ENCODE measurements at regions not wholly inside any gene's neighbourhood (a gene's known extent, or its start where the extent isn't known, plus 50 kb on each side); places are given as distances from the start of the nearest gene placed in this dataset.
"Not testable (repeated sequence)": the region's sequence is repeated elsewhere in the genome, so short reads cannot be mapped to it uniquely, and the experiment has no call there.

DNA sequence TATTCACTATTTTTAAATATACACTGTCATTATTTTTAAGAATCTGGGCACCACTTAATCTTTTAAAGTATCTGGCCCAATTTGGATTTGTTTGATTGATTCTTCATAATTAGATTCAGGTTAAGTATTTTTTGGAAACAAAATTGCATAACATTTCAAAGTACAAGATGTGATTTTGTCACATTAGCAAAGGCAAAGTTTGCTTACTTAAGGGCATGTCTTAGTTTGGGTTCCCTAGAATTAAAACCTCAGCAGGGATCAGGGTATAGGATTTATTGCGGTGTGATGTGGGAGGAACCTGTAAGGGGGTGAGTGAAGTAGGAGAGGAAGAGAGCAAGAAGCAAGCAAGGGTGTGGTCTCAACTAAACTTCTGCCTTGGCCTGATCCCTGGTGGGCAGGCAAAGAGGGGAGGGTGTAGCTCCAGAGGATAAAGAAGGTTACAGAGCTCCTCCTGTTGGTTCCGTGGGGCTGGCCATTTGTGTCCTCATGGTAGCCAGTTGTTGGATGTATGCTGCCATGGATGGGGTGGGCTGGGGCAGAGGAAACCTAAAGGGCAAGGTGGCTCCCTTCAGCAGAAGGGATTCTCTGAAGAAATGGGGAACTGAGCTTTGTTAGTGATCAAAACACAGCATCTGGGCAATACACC, 668.7 kb upstream of the SLC35B3 start:
- no peak for DNase-seq (ENCODE audit: low read depth)

DNA sequence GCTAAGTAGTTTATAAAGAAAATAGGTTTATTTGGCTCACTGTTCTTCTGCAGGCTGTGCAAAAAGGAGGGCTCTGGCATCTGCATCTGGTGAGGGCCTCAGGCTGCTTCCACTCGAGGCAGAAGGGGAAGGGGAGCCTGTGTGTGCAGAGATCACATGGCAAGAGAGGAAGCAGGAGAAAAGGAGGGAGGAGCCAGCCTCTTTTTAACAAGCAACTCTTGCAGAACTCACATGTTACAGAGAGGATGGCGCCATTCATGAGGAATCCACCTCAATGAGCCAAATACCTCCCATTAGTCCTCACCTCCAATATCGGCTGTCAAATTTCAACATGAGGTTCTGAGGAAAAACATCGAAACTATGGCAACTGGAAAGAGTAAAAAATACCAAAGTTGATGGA, 666.6 kb upstream of the SLC35B3 start:
- DNase-seq (ENCODE audit: low read depth): no peak

DNA sequence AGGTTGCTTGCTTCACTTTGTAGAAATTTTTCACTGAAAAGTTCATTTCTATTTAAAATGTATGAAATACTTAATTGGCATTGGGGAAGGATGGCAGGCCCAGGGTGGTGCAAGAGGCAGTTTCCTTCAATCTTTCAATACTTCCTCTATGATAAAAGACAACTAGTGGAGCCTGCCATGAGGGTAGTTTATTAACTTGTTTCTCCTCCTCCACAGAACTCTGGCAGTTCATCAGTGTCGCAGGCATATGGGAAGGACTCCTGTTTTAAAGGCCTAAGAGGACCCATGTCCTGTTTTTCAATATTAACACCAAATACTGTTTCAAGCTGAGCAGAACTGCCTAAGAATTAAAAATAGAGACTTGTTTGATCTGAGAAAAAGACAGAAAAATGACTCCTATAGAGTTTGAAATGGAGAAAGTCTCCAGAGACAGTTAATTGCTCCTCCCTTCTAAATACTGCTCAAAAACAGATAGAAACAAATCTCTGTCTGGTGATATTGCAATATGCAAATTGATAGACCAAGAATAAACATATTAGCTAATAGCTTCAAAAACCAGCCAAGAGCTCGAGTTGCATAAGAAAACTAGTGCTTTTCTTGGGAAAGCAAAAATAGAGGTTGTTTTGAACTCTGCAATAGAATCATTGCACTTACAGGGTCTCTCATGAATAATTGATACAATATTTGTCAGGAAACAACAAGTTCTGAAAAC, 665.7 kb upstream of the SLC35B3 start:
- DNase-seq (ENCODE audit: low read depth): no peak

DNA sequence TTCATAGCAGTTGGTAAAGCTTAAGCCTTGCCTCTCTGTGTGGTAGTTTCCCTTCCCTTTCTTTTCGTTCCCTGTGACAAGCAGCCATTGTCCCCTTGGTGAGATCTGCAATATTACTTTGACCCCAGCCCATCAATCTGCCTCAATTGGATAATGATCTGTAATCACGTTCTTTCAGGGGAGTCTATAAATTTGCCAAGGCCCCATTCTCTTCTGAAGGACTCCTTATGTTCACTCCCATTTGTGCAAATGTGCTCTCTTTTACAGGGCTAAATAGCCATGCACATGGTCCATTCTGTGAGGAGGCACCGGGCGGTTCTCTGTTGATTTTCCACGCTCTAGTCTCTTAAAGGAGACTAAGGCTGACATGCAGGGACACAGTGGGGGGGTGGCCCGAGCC, 660.4 kb upstream of the SLC35B3 start:
- DNase-seq (ENCODE audit: low read depth): no peak

DNA sequence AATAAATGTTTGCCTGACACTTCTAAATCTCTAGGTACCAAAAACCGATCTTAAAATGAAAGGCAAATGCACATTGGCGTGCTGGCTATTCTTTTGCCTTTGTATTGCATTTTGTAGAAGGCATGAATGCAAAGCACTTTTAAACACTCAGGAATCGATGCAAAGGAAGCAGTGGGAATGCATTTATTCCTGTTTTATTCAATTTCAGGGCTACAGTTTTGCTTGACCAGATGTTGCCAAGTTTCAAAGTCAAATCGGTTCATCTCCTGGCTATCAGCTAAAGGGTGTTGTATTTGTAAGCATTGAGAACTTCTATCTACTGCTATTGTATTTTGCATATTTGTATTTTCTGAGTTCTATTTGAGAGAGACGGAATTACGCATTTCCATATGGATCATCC, 659.8 kb upstream of the SLC35B3 start:
- no peak for DNase-seq (ENCODE audit: low read depth)

DNA sequence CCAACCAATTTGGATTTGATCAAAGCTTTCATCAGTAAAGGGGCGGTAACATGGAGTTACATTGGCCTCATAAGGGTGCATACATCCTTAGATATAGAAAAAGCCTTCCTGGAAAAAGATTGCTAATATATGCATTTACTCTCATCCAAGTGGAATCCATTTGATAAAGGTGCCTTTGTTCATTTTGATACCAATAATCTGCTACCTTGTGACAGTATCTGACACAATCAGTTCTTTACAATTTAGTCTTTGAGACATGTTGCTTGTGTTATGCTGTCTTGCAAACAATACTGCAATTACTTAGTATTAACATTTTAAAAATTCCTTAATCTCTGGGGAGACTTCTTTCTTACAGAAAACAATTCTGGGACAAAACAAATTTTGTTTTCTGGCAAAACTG, 654.4 kb upstream of the SLC35B3 start:
- no peak for DNase-seq (ENCODE audit: low read depth)

DNA sequence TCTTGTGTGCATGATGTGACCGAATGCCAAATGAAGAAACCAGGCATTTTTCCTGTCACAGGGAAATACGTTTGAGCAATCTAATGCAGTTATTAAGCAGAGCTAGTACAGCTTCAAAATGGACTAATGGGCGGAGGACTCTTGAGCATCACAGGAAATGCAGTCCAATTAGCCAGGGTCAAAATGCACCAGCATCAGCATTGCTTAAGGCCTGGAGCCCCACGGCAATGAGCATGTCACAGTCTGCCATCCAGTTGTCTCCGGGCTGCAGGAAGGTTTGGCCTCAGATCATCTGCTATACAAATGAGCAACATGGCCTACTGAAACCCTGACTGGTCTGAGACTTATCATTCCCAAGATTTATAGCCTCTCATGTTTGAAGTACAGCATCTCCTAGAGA, 652.1 kb upstream of the SLC35B3 start:
- DNase-seq (ENCODE audit: low read depth): no peak

DNA sequence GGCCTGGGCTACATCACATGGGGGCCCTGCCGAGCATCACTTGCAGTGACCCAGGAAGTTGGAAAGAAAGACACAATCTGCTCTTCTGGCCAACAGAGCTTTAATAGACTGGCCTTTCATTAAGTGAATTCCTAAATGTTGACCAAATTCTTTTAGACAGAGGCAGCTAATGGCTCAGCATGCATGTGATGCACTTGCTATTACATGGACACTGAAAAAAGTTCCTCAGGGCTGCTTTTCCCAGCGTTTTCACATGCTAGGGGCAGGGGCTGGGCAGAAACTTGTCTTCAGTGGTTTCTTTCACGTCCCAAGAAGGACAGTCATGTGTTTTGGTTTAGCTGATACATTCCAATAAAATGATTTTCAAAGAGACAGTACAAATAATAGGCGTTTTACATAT, 651.0 kb upstream of the SLC35B3 start:
- no peak for DNase-seq (ENCODE audit: low read depth)

DNA sequence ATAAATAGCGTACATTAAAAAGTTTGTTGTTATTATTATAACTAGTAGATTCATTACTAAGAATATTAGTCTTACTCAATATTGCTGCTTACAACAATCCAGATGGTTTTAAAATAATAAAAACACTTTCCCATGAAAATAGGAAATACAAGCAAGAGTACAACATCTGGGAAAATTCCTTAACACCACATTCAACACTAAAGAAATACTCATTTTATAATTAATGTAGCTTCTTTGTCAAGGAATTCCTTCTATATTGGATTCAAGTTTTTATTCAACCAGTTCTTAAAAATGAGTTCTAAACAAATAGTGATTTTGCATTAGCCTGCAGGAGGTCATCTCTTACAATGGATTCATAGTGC, 650.3 kb upstream of the SLC35B3 start:
- DNase-seq (ENCODE audit: low read depth): no peak

DNA sequence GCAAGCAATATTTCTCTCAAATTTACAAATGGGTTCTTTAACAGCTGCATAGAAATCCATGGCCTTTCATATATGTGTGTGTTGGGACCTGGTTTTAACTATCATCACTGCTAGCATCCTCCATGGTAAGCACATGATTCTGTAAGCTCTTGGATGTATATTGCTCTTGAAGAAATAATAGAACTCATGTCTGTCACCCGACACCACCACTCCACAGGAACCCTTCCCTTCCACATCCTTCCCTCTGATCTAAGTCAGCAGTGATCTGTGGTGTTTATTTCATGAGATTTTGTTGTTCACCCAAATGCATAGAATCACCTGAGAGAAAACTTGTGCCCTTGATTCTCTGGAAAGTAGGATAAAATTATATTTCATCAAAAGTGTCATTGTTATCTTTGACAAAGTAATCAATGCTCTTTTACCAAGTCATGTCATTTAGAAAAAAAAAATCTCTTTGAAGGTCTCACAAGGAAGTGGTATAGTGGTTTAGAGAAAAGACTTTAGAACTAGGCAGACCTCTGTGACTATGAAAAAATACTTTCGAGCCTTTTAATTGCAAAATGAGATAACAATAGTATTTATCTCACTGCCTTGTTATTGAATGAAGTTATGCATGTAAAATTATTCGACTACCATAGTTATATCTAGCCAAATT, 649.8 kb upstream of the SLC35B3 start:
- no peak for DNase-seq (ENCODE audit: low read depth)

DNA sequence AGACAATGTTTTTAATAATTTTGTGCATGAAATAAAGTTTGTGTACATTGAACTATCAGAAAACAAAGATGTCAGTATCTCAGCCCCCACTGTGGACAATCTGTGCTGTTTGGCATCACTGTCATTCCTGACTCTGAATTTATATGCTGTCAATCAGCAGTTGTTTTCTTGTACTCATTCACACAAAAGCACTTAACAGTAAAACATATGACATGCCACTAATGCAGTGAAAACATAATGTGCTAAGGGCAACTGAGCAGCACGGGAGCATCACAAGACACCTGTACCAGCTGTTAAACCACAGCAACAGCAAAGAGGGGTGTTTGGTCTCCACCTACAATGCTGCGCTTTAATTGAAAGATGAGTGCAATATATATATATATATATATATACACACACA, 647.8 kb upstream of the SLC35B3 start:
- no peak for DNase-seq (ENCODE audit: low read depth)

DNA sequence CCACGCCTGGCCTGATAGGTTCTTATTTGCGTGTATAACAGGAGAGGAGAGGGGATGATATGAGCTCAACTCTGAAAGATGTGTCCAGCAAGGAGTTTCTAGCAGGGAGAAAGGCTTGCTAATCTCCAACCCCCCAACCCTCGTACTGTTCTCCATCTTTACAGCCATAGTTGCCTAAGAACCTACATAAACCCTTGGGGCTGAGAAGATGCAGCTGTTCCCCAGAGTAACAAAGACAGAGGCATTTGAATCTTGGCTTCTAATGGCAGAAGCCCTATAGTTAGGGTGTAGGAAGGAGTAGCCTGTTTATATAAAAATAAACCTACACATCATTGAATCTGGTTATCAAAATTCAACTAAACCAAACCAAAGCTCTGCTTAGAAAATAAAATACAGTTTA, 631.4 kb upstream of the SLC35B3 start:
- no peak for DNase-seq (ENCODE audit: low read depth)

DNA sequence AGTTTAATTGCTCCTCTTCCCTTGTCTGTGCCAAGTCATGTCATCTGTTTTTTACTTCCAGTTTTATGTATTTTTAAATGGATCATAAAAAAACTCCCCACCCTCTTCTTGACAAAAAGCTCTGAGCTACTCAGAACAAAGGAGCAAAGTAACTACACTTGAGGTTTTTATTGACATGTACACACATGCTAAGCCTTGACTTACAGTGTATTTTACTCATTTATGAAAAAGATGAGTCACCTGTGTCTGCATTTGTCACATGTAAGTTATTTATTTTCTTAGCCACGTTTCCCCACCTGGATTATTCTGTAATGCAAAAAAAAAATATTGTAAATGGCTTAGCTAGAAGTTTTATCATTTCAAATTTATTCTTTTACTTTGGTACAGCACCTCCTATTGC, 628.8 kb upstream of the SLC35B3 start:
- DNase-seq (ENCODE audit: low read depth): no peak

DNA sequence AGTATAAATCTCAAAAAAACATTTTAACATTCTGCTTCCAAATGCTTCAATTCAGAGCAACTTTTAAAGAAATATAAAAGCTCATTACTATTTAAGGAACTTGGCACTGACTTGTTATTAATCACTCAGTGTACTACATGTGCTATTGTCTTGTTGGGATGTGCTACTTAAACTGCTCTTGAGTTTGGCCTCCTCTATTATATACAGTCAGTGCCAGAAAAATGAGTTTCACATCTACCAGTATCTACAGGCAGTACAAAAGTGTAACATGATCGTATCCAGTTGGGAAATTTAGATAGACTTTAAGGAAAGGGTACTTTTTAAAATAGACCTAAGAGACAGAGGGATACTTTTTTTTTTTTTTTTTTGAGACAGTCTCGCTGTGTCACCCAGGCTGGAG, 627.3 kb upstream of the SLC35B3 start:
- no peak for DNase-seq (ENCODE audit: low read depth)

DNA sequence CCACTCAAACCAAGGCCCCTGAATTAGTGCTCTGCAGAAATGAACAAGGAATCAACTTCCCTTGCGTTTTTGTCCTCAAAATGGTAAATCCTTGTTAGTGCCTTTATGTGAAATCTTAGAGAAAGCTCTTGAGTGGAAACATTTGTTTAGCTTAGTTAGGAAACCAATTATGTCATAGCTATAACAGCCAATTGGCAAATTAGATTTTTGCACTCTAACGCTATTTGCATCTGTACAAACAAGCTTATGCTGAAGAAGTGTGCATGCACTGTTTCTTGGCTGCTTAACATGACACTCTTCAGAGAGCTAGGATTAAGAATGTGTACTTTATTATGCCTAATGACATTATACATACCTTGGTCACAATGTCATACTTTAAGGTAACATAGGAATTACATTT, 622.6 kb upstream of the SLC35B3 start:
- DNase-seq (ENCODE audit: low read depth): no peak

DNA sequence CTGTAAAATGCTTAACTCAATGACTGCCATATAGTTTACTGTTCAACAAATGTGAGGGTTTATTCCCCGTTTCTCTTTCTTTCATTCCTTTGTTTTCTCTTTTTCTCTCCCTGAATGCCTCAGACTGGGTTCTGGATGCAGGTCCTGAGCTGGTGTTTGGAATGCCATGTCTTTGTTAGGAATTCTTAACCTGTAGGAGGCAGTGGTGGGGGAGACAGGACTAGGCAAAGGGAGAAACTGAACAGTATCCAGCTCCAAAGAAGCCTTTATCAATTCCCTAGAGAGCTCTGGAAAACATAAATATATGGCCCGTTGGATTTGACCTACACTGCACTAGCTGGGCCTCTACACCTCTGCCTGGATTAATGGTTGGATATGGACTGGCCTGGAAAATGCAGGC, 621.2 kb upstream of the SLC35B3 start:
- DNase-seq (ENCODE audit: low read depth): no peak

DNA sequence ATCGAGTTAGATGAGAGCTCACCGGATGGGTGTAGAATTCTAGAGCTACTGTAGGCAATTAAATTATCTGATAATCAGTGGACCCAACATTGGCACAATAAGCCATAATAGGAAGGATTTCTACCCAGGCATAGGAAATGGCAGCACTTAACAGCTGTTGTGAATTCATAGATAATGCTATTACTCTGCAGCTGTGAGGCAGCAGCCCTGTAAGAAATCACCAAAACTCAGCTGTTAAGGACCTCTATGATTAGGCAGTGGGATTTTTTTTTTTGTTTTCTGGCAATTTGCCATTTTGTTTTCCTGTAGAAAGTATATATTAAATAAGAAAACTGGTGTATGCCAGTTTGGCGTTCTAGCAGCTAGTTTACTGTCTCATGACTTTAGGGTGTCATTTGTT, 609.1 kb upstream of the SLC35B3 start:
- no peak for DNase-seq (ENCODE audit: low read depth)

DNA sequence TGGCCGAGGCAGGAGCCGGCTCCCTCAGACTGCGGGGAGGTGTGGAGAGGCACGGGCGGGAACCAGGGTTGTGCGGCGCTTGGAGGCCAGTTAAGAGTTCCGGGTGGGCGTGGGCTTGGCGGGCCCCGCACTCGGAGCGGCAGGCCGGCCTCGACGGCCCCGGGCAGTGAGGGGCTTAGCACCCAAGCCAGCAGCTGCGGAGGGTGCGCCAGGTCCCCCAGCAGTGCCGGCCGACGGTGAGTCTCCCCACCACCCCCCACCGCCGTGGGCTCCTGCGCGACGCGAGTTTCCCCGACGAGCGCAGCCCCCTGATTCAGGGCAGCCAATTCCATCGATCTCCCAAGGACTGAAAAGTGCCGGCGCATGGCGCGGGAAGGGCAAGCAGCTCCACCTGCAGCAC, 605.4 kb upstream of the SLC35B3 start:
- DNase-seq (ENCODE audit: low read depth): no peak

DNA sequence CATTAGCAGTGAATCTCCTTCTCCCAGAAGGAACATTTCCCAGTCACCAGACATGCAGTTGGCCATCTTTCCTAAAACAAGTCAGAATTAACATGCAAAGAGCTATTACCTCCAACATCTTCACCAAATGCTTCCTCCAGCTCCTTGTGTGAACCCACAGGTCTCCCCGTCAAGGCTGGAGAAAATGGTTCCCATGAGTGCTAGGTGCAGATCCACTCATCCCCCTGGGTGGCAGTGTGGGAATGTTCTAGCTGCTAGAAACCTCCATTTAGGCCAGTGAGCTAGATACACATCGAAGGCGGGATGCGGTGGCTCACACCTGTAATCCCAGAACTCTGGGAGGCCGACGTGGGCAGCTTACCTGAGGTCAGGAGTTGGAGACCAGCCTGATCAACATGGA, 603.9 kb upstream of the SLC35B3 start:
- DNase-seq (ENCODE audit: low read depth): no peak

DNA sequence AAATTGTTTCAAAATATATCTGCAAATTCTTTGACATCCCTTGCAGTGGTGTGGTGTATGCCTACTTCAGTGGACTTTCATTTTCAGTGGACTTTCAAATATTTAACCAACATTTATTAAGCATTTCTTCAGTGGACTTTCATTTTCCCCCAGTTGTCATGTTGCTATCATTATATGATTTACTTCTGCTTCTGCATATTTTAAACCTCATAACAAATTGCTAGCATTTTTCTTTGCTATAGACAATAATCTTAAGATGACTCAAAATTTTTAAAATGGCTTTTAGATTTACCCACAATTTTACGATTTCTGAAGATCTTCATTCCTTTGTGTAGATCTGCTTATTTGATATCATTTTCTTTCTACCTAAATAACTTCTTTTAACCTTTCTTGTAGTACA, 592.7 kb upstream of the SLC35B3 start:
- DNase-seq (ENCODE audit: low read depth): no peak

DNA sequence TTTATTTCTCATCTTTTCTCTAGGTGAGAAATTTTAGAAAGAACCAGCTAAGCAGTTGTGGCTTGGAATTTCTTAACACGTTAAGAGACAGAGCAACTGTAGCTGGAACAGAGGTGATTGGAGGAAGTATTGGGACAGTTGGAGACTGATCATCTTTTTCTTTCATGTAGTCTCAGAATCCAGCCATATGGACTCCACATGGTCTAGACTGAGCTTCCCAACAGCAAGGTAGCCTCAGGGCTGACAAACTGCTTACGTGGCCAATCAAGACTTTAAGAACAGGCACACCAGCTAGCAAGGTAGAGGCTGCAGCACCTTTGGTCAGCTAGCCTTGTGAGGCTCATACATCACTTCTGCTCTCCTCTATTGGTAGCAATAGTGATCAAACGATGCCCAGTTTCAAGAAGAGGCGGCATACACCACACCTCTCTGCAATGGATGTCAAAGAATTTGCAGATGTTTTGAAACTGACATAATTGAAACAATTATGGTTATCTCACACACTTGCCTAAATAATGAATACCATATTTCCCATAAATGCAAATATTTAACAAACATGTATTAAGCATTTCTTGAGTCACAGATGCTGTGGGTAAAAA, 590.5 kb upstream of the SLC35B3 start:
- no peak for DNase-seq (ENCODE audit: low read depth)

DNA sequence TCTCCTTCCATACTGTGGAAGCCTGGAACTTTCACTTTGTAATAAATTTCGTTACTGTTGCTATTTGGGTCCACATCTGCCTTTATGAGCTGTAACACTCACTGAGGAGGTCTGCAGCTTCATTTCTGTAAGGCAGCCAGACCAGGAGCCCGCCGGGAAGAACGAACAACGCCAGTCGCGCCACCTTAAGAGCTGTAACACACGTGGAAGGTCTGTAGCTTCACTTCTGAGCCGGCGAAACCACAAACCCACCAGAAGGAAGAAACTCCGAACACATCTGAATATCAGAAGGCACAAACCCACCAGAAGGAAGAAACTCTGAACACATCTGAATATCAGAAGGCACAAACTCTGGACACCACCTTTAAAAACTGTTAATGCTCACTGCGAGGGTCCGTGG, 589.9 kb upstream of the SLC35B3 start:
- DNase-seq (ENCODE audit: low read depth): no peak

DNA sequence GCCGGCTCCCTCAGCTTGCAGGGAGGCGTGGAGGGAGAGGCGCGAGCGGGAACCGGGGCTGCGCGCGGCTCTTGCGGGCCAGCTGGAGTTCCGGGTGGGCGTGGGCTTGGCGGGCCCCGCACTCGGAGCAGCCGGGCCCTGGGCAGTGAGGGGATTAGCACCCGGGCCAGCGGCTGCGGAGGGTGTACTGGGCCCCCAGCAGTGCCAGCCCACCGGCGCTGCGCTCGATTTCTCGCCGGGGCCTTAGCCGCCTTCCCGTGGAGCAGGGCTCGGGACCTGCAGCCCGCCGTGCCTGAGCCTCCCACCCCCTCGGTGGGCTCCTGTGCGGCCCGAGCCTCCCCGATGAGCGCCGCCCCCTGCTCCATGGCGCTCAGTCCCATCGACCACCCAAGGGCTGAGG, 588.9 kb upstream of the SLC35B3 start:
- DNase-seq (ENCODE audit: low read depth): not testable (repeated sequence)
